NCI-H1048 (cell line): ENCODE measurements at regions not wholly inside any gene's neighbourhood (a gene's known extent, or its start where the extent isn't known, plus 50 kb on each side); places are given as distances from the start of the nearest gene placed in this dataset.
"Not testable (repeated sequence)": the region's sequence is repeated elsewhere in the genome, so short reads cannot be mapped to it uniquely, and the experiment has no call there.

Experiments used
- DNase-seq: peaks from one replicate; lab custom pipeline; 2025; lab: John Stamatoyannopoulos, UW

- DNase-seq: no peak
Observed at GRCh38 chr18:30929718-30930117, 112.8 kb downstream of the DSC3 start.

GRCh38 chr18:30929065-30929464 lies 113.5 kb downstream of the DSC3 start:
- no peak for DNase-seq

GRCh38 chr18:30927517-30928075 lies 114.9 kb downstream of the DSC3 start:
- no peak for DNase-seq

- DNase-seq: no peak
Observed at GRCh38 chr18:30927042-30927441, 115.5 kb downstream of the DSC3 start.

GRCh38 chr18:30925795-30926194 lies 116.7 kb downstream of the DSC3 start:
- DNase-seq: no peak

- no peak for DNase-seq
Observed at GRCh38 chr18:30920757-30921156, 121.8 kb downstream of the DSC3 start.

- DNase-seq: no peak
Observed at GRCh38 chr18:30920351-30920750, 122.2 kb downstream of the DSC3 start.

GRCh38 chr18:30917651-30918050 lies 124.9 kb downstream of the DSC3 start:
- no peak for DNase-seq

- DNase-seq: no peak
Observed at GRCh38 chr18:30915336-30915988, 127.1 kb downstream of the DSC3 start.

GRCh38 chr18:30908381-30908780 lies 134.2 kb downstream of the DSC3 start:
- DNase-seq: no peak

- no peak for DNase-seq
Observed at GRCh38 chr18:30903566-30903965, 139.0 kb downstream of the DSC3 start.

GRCh38 chr18:30889519-30890301 lies 152.8 kb downstream of the DSC3 start:
- DNase-seq: no peak

GRCh38 chr18:30888344-30888743 lies 154.2 kb downstream of the DSC3 start:
- DNase-seq: no peak

- DNase-seq: no peak
Observed at GRCh38 chr18:30886998-30887397, 155.5 kb downstream of the DSC3 start.

- no peak for DNase-seq
Observed at GRCh38 chr18:30870466-30870865, 172.1 kb downstream of the DSC3 start.

- no peak for DNase-seq
Observed at GRCh38 chr18:30862900-30863299, 179.6 kb downstream of the DSC3 start.

GRCh38 chr18:30860741-30861140 lies 181.8 kb downstream of the DSC3 start:
- DNase-seq: no peak

GRCh38 chr18:30859036-30859435 lies 183.5 kb downstream of the DSC3 start:
- no peak for DNase-seq

GRCh38 chr18:30858560-30858959 lies 184.0 kb downstream of the DSC3 start:
- DNase-seq: no peak

GRCh38 chr18:30855762-30856161 lies 186.8 kb downstream of the DSC3 start:
- no peak for DNase-seq

- no peak for DNase-seq
Observed at GRCh38 chr18:30852980-30853379, 189.6 kb downstream of the DSC3 start.

GRCh38 chr18:30852541-30852940 lies 190.0 kb downstream of the DSC3 start:
- DNase-seq: no peak

GRCh38 chr18:30839056-30839561 lies 203.4 kb downstream of the DSC3 start:
- not testable (repeated sequence) for DNase-seq
